Neural cell (in vitro differentiated cells): ENCODE measurements at regions not wholly inside any gene's neighbourhood (a gene's known extent, or its start where the extent isn't known, plus 50 kb on each side); places are given as distances from the start of the nearest gene placed in this dataset.

Experiments
- CTCF ChIP-seq: fragments of 450-650 bp; IDR thresholded peaks from 2 replicates; pipeline ENCODE4 v1.5.1; 2014; ENCODE audit warnings: antibody characterized with exemption, mild to moderate bottlenecking, moderate library complexity; ENCODE audit not compliant: poor library complexity, severe bottlenecking
- EP300 ChIP-seq: fragments of 450-650 bp; conservative IDR thresholded peaks from 2 replicates; pipeline ENCODE4 v1.6.1; 2014; ENCODE audit warnings: antibody characterized with exemption, mild to moderate bottlenecking, moderate library complexity; ENCODE audit not compliant: poor library complexity, severe bottlenecking
- MXI1 ChIP-seq: fragments of 450-650 bp; conservative IDR thresholded peaks from 2 replicates; pipeline ENCODE4 v1.6.1; 2014; ENCODE audit warnings: antibody characterized with exemption, mild to moderate bottlenecking; ENCODE audit not compliant: poor library complexity, severe bottlenecking
- RAD21 ChIP-seq: fragments of 450-650 bp; conservative IDR thresholded peaks from 2 replicates; pipeline ENCODE4 v1.6.1; 2014; ENCODE audit warnings: antibody characterized with exemption, mild to moderate bottlenecking, moderate library complexity
- SMC3 ChIP-seq: fragments of 450-650 bp; conservative IDR thresholded peaks from 2 replicates; pipeline ENCODE4 v1.6.1; 2014; ENCODE audit warnings: antibody characterized with exemption, mild to moderate bottlenecking, moderate library complexity; ENCODE audit not compliant: poor library complexity
- TAF1 ChIP-seq: IDR thresholded peaks from 2 replicates; pipeline ENCODE4 v1.6.1; 2012; ENCODE audit warnings: low read depth

GRCh38 chr3:63766261-63766660, 52.8 kb upstream of the C3orf49 start:
- TF ChIP-seq CTCF (no peak), MXI1 (no peak), RAD21 (no peak), SMC3 (no peak), EP300 (no peak), TAF1 (no peak)
